A549 (cell line): ENCODE measurements at regions not wholly inside any gene's neighbourhood (a gene's known extent, or its start where the extent isn't known, plus 50 kb on each side); places are given as distances from the start of the nearest gene placed in this dataset.

Source experiments
- ATAC-seq, 2 experiments: fragments of 200-7000 bp in 1 of 2; fragments of >200 bp in 1 of 2; cut with Nextera tagmentation in 1 of 2; cut with Tn5 transposase in 1 of 2; 3 replicates each; pipeline versions ENCODE4 v1.8.0 to v1.9.1; 2018 to 2020; ENCODE audit warnings: mild to moderate bottlenecking in 1 of 2, moderate library complexity in 1 of 2
- CTCF ChIA-PET: fragments of 300-600 bp; sonication (Branson Sonifier 250); formaldehyde crosslinking; extraction: SDS; loops from one replicate; lab custom pipeline; 2021; ENCODE audit warnings: antibody characterized with exemption, inconsistent platforms; lab: Yijun Ruan, JAX
- POLR2A ChIA-PET: fragments of 350-600 bp; formaldehyde crosslinking; extraction: SDS; loops from one replicate; lab custom pipeline; 2021; ENCODE audit warnings: antibody characterized with exemption, inconsistent platforms; lab: Yijun Ruan, JAX
- DNase-seq, 2 experiments: peaks; one replicate each; pipeline versions ENCODE4 v3.0.0 to v3.0.0-alpha.2; 2011 to 2016; ENCODE audit warnings: low read depth in 1 of 2, low spot score in 1 of 2
- FAIRE-seq: peaks from 2 replicates; lab custom pipeline; 2011; peaks lifted over from hg19 to GRCh38; lab: Jason Lieb, UNC
- H3K27ac ChIP-seq, 2 experiments: fragments of >200 bp; sonication (Bioruptor Twin); formaldehyde crosslinking; 3 replicates each; pipeline ENCODE4 v1.5.1; 2016 to 2017
- H3K4me1 ChIP-seq: fragments of >200 bp; sonication (Bioruptor Twin); formaldehyde crosslinking; 3 replicates; pipeline ENCODE4 v1.6.1; 2016
- H3K4me2 ChIP-seq: fragments of >200 bp; sonication (Bioruptor Twin); formaldehyde crosslinking; 3 replicates; pipeline ENCODE4 v1.6.1; 2016
- H3K4me3 ChIP-seq: fragments of >200 bp; sonication (Bioruptor Twin); formaldehyde crosslinking; 3 replicates; pipeline ENCODE4 v1.5.1; 2016
- H3K9me3 ChIP-seq: fragments of >200 bp; sonication (Bioruptor Twin); formaldehyde crosslinking; 3 replicates; pipeline ENCODE4 v1.6.1; 2016
- ATOH8 ChIP-seq: fragments of 250-450 bp; sonication (Bioruptor Pico); IDR thresholded peaks from 2 replicates; pipeline ENCODE4 v1.5.0; 2020; ENCODE audit warnings: low read depth, mild to moderate bottlenecking, moderate library complexity
- BHLHE40 ChIP-seq: IDR thresholded peaks from 2 replicates; pipeline ENCODE4 v1.6.1; 2012; ENCODE audit warnings: low read depth, low read length, inconsistent platforms
- CBX8 ChIP-seq: fragments of 200-600 bp; sonication (generic); IDR thresholded peaks from 2 replicates; pipeline ENCODE4 v1.6.1; 2016
- CEBPB ChIP-seq, 2 experiments: fragments of >200 bp in 1 of 2; sonication (Bioruptor Twin) in 1 of 2; formaldehyde crosslinking in 1 of 2; IDR thresholded peaks; 2 replicates each; pipeline ENCODE4 v1.6.1; 2012 to 2016
- CHD2 ChIP-seq: fragments of 150-350 bp; IDR thresholded peaks from 2 replicates; pipeline ENCODE4 v1.6.1; 2014; ENCODE audit warnings: low read length; ENCODE audit not compliant: partially characterized antibody
- EHF ChIP-seq: fragments of 250-450 bp; sonication (Bioruptor Pico); IDR thresholded peaks from 2 replicates; pipeline ENCODE4 v1.5.0; 2020; ENCODE audit warnings: mild to moderate bottlenecking
- EHMT2 ChIP-seq: fragments of 200-600 bp; sonication (generic); IDR thresholded peaks from 2 replicates; pipeline ENCODE4 v1.6.1; 2016; ENCODE audit warnings: antibody characterized with exemption, low read depth, mild to moderate bottlenecking, moderate library complexity
- ELK1 ChIP-seq: fragments of 150-350 bp; IDR thresholded peaks from 2 replicates; pipeline ENCODE4 v1.6.1; 2014; ENCODE audit warnings: low read depth, mild to moderate bottlenecking, low read length
- FOSL2 ChIP-seq, 2 experiments: fragments of 450-650 bp in 1 of 2; fragments of >200 bp in 1 of 2; sonication (Bioruptor Twin) in 1 of 2; formaldehyde crosslinking; IDR thresholded peaks; 2 replicates each; pipeline versions ENCODE4 v1.5.0 to v1.6.1; 2016 to 2020; ENCODE audit warnings: mild to moderate bottlenecking in 1 of 2, moderate library complexity in 1 of 2
- HOXB13 ChIP-seq: fragments of 250-450 bp; sonication (Bioruptor Pico); IDR thresholded peaks from 2 replicates; pipeline ENCODE4 v1.5.0; 2020; ENCODE audit warnings: low read depth, mild to moderate bottlenecking, moderate library complexity
- MAFK ChIP-seq: fragments of 450-650 bp; IDR thresholded peaks from 2 replicates; pipeline ENCODE4 v1.6.1; 2014; ENCODE audit not compliant: partially characterized antibody
- MYC ChIP-seq: IDR thresholded peaks from 2 replicates; pipeline ENCODE4 v1.6.1; 2012; ENCODE audit warnings: mild to moderate bottlenecking, inconsistent platforms, low read length, improper control_type of control experiment, borderline replicate concordance
- RARB ChIP-seq: fragments of 250-450 bp; sonication (Bioruptor Pico); IDR thresholded peaks from 2 replicates; pipeline ENCODE4 v1.8.0; 2021; ENCODE audit warnings: mild to moderate bottlenecking, moderate library complexity
- SMC3 ChIP-seq: fragments of >200 bp; sonication (Bioruptor Twin); formaldehyde crosslinking; IDR thresholded peaks from 3 replicates; pipeline ENCODE4 v1.6.1; 2018; ENCODE audit warnings: inconsistent platforms
- TFCP2L1 ChIP-seq: fragments of 250-450 bp; sonication (Bioruptor Pico); IDR thresholded peaks from 2 replicates; pipeline ENCODE4 v1.5.0; 2021; ENCODE audit warnings: mild to moderate bottlenecking
- USF2 ChIP-seq: fragments of 450-650 bp; IDR thresholded peaks from 2 replicates; pipeline ENCODE4 v1.6.1; 2014; ENCODE audit warnings: antibody characterized with exemption
- ZNF302 ChIP-seq: fragments of 250-450 bp; sonication (Bioruptor Pico); IDR thresholded peaks from 2 replicates; pipeline ENCODE4 v1.9.0; 2021; ENCODE audit warnings: inconsistent platforms, mild to moderate bottlenecking, moderate library complexity
- WGBS: methylation state at CpG from one replicate; pipeline ENCODE4 v1.1.6; 2017; ENCODE audit errors: missing lambda C conversion rate; 5-methylcytosine and 5-hydroxymethylcytosine counted together

GRCh38 chr2:224181534-224182155 lies 142.6 kb upstream of the SERPINE2 start:
- ATAC-seq = no peak
- TF ChIP-seq MAFK = peak; percentile 62
- no peak for TF ChIP-seq FOSL2 (IDR thresholded peaks at IDR 0.05)
- TF ChIP-seq FOSL2 (CRISPR knock-in tag; IDR thresholded peaks at IDR 0.05) = peak; percentile 33; the same call in 1 of the 2 replicates
- TF ChIP-seq BHLHE40 = no peak
- Histone ChIP-seq H3K4me2 (peak overlapping the region; percentile 12; the same call in 1 of the 3 replicates), H3K9me3 (no peaks in the 10 kb centered on the region), H3K4me3 (no peak overlapping the region), H3K27ac (peak overlapping the region in 1 of 2 experiments; percentile 55; a peak in 2 of 6 replicates), H3K4me1 (peaks cover 6% of the 10 kb centered on the region)
- 75% methylated on average over 6 of the region's 6 CpGs for WGBS
- no peak for FAIRE-seq
- DNase-seq = no peak
- ChIA-PET CTCF (interaction anchor here (0.6 kb wide), 1 partner anchor 14 kb away, joined by 3 read pairs; no protein-coding TSS in a partner anchor), POLR2A (no interaction called here)

- POLR2A ChIA-PET = no interaction called here
Measured at GRCh38 chr2:224180810-224181209, 141.7 kb upstream of the SERPINE2 start.

GRCh38 chr2:224178056-224178455 lies 139.0 kb upstream of the SERPINE2 start:
- CTCF ChIA-PET = interaction anchor here (1.0 to 1.4 kb wide), 2 partner anchors 105 to 184 kb away, joined by 3 to 4 read pairs; no protein-coding TSS in a partner anchor
- POLR2A ChIA-PET = no interaction called here
- WGBS = 56% methylated on average over 4 of the region's 4 CpGs
- Histone ChIP-seq H3K9me3 (no peaks in the 10 kb centered on the region), H3K4me3 (no peak overlapping the region)
- DNase-seq = no peak
- no peak for FAIRE-seq
- no peak for TF ChIP-seq RARB (CRISPR knock-in tag)
- TF ChIP-seq SMC3 = no peak
- TF ChIP-seq ATOH8 (CRISPR knock-in tag) = no peak
- TF ChIP-seq CHD2 = no peak
- no peak for TF ChIP-seq BHLHE40
- TF ChIP-seq CEBPB (IDR thresholded peaks at IDR 0.05) = no peak
- TF ChIP-seq CBX8 = no peak
- TF ChIP-seq MYC = no peak
- TF ChIP-seq, all 56 proteins: peak for 0
- H3K4me1 ChIP-seq = peaks cover 6% of the 10 kb centered on the region
- no peak for ATAC-seq
- no peak overlapping the region for H3K4me2 ChIP-seq
- no peak overlapping the region for H3K27ac ChIP-seq

More at GRCh38 chr2:224180810-224181209, 141.7 kb upstream of the SERPINE2 start:
- WGBS = 74% methylated on average over 4 of the region's 4 CpGs
- Histone ChIP-seq H3K4me2 (no peak overlapping the region), H3K4me3 (no peak overlapping the region), H3K4me1 (peaks cover 6% of the 10 kb centered on the region), H3K27ac (no peak overlapping the region), H3K9me3 (no peaks in the 10 kb centered on the region)
- TF ChIP-seq TFCP2L1 (CRISPR knock-in tag) (no peak), EHF (CRISPR knock-in tag) (no peak)
- CTCF ChIA-PET = interaction anchor here (1.1 kb wide), 1 partner anchor 9 kb away, joined by 3 read pairs; no protein-coding TSS in a partner anchor
- no peak for ATAC-seq
- no peak for FAIRE-seq
- no peak for DNase-seq

GRCh38 chr2:224175538-224175937 lies 136.5 kb upstream of the SERPINE2 start:
- TF ChIP-seq ELK1 = no peak
- TF ChIP-seq USF2 = no peak
- no peak for TF ChIP-seq ZNF302 (CRISPR knock-in tag)
- TF ChIP-seq EHMT2 = no peak
- no peak for TF ChIP-seq HOXB13
- TF ChIP-seq, all 56 proteins: peak for 0
- DNase-seq (no peak), FAIRE-seq (no peak), ATAC-seq (no peak)
- H3K27ac ChIP-seq = no peak overlapping the region
- WGBS = 88% methylated on average over 2 of the region's 2 CpGs
- no peaks in the 10 kb centered on the region for H3K4me1 ChIP-seq
- no peaks in the 10 kb centered on the region for H3K9me3 ChIP-seq
- ChIA-PET CTCF (interaction anchor here (1.1 to 2.9 kb wide), 3 partner anchors 37 to 182 kb away, joined by 3 to 11 read pairs (median 5); no protein-coding TSS in a partner anchor), POLR2A (no interaction called here)
- H3K4me3 ChIP-seq = no peak overlapping the region
- H3K4me2 ChIP-seq = no peak overlapping the region
